GM12878 (cell line): ENCODE measurements at regions not wholly inside any gene's neighbourhood (a gene's known extent, or its start where the extent isn't known, plus 50 kb on each side); places are given as distances from the start of the nearest gene placed in this dataset.

Experiments used
- BMI1 ChIP-seq: fragments of 450-650 bp; IDR thresholded peaks from 2 replicates; pipeline ENCODE4 v1.6.1; 2016; ENCODE audit warnings: mild to moderate bottlenecking, moderate library complexity, borderline replicate concordance
- RBBP5 ChIP-seq: fragments of 200-600 bp; sonication (generic); conservative IDR thresholded peaks from 2 replicates; pipeline ENCODE4 v1.6.1; 2016
- SUPT20H ChIP-seq: IDR thresholded peaks from 2 replicates; pipeline ENCODE4 v1.6.1; 2011; ENCODE audit warnings: low read depth, mild to moderate bottlenecking, low read length, moderate library complexity, borderline replicate concordance; ENCODE audit not compliant: control insufficient read depth
- TBL1XR1 ChIP-seq: IDR thresholded peaks from 2 replicates; pipeline ENCODE4 v1.6.1; 2012; ENCODE audit warnings: low read depth, low read length, improper control_type of control experiment
- ZNF217 ChIP-seq: fragments of 450-650 bp; IDR thresholded peaks from 2 replicates; pipeline ENCODE4 v1.6.1; 2017; ENCODE audit warnings: antibody characterized with exemption, mild to moderate bottlenecking

GRCh38 chr16:17964196-17964595 lies 372.3 kb downstream of the NPIPA8 start:
- TF ChIP-seq BMI1 (no peak), ZNF217 (no peak), TBL1XR1 (no peak), SUPT20H (no peak), RBBP5 (no peak)
